H1 (cell line): ENCODE measurements at regions not wholly inside any gene's neighbourhood (a gene's known extent, or its start where the extent isn't known, plus 50 kb on each side); places are given as distances from the start of the nearest gene placed in this dataset.

Source experiments
- BRCA1 ChIP-seq: IDR thresholded peaks from 2 replicates; pipeline ENCODE4 v1.6.1; 2012; ENCODE audit warnings: low read depth, low read length, improper control_type of control experiment
- POLR2AphosphoS5 ChIP-seq: IDR thresholded peaks from 2 replicates; pipeline ENCODE4 v1.6.1; 2011; ENCODE audit warnings: low read depth, low read length
- POU5F1 ChIP-seq: IDR thresholded peaks from 2 replicates; pipeline ENCODE4 v1.6.1; 2011; ENCODE audit warnings: low read depth, mild to moderate bottlenecking, low read length, moderate library complexity
- RNF2 ChIP-seq: fragments of 200-900, 300-1000 bp; sonication (generic); IDR thresholded peaks from 2 replicates; pipeline ENCODE4 v1.7.1; 2016; ENCODE audit warnings: borderline replicate concordance, low read depth, mild to moderate bottlenecking, antibody characterized with exemption, low read length; ENCODE audit not compliant: poor library complexity, severe bottlenecking; ENCODE audit errors: missing control alignments

DNA sequence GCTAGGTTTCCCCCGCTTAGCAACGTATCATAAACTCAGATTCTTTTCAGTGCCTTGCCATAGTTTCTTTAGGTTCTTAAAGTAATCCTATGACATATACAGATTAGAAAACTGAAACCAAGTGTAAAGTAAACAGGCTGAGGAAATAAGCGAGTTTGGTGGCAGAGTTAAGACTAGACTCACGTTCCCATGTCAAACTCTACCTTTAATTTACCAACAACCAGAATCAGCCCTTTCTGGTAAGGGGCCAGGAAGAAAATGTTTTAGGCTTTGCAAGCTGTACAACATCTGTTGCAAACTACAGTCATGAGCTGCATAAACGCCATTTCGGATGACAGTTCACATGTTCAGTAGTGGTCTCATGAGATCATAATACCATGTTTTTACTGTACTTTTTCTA is 128.0 kb upstream of the PRICKLE2 start (continued):
- no peak for TF ChIP-seq POU5F1
- TF ChIP-seq BRCA1, result no peak
- no peak for TF ChIP-seq RNF2
- TF ChIP-seq POLR2AphosphoS5, result no peak
